ENCODE measurements at regions not wholly inside any gene's neighbourhood (a gene's known extent, or its start where the extent isn't known, plus 50 kb on each side); places are given as distances from the start of the nearest gene placed in this dataset.

GRCh38 chr2:104538077-104538476, 315.8 kb upstream of the POU3F3 start:
- no peaks in the 10 kb centered on the region for H3K27me3 ChIP-seq (ENCODE audit: insufficient read depth, low read depth)
- H3K4me2 ChIP-seq = no peak overlapping the region
- H3K4me3 ChIP-seq (IDR thresholded peaks at IDR 0.05; ENCODE audit: insufficient read depth, low read depth, low read length) = no peak overlapping the region
- no peaks in the 10 kb centered on the region for H3K79me2 ChIP-seq (ENCODE audit: insufficient read depth, low read depth)
- H3K4me1 ChIP-seq (ENCODE audit: low read depth, poor library complexity, severe bottlenecking) = no peaks in the 10 kb centered on the region
- no peak for TF ChIP-seq CTCF (conservative IDR thresholded peaks at IDR 0.05; ENCODE audit: low read depth, low read length)
- H4K20me1 ChIP-seq (ENCODE audit: insufficient read depth) = no peaks in the 10 kb centered on the region
- H3K36me3 ChIP-seq (ENCODE audit: insufficient read depth) = no peaks in the 10 kb centered on the region
- H3K9ac ChIP-seq = no peak overlapping the region
- no peak overlapping the region for H3K27ac ChIP-seq
- no peak overlapping the region for H2AFZ ChIP-seq (ENCODE audit: low read depth)

- no peak for TF ChIP-seq CTCF (conservative IDR thresholded peaks at IDR 0.05; ENCODE audit: low read depth, low read length)
- Histone ChIP-seq H3K36me3 (ENCODE audit: insufficient read depth) (no peaks in the 10 kb centered on the region), H3K27ac (no peak overlapping the region), H3K4me3 (IDR thresholded peaks at IDR 0.05; ENCODE audit: insufficient read depth, low read depth, low read length) (no peak overlapping the region), H3K4me1 (ENCODE audit: low read depth, poor library complexity, severe bottlenecking) (no peaks in the 10 kb centered on the region), H3K79me2 (ENCODE audit: insufficient read depth, low read depth) (no peaks in the 10 kb centered on the region), H3K27me3 (ENCODE audit: insufficient read depth, low read depth) (no peaks in the 10 kb centered on the region), H2AFZ (ENCODE audit: low read depth) (no peak overlapping the region), H3K4me2 (no peak overlapping the region), H4K20me1 (ENCODE audit: insufficient read depth) (no peaks in the 10 kb centered on the region), H3K9ac (no peak overlapping the region)
These were observed 314.3 kb upstream of the POU3F3 start for GRCh38 chr2:104539649-104540048.

- TF ChIP-seq CTCF (conservative IDR thresholded peaks at IDR 0.05; ENCODE audit: low read depth, low read length) = no peak
- Histone ChIP-seq H3K79me2 (ENCODE audit: insufficient read depth, low read depth) (no peaks in the 10 kb centered on the region), H2AFZ (ENCODE audit: low read depth) (no peak overlapping the region), H3K36me3 (ENCODE audit: insufficient read depth) (no peaks in the 10 kb centered on the region), H3K27me3 (ENCODE audit: insufficient read depth, low read depth) (no peaks in the 10 kb centered on the region), H3K4me2 (no peak overlapping the region), H3K9ac (no peak overlapping the region), H3K4me1 (ENCODE audit: low read depth, poor library complexity, severe bottlenecking) (no peaks in the 10 kb centered on the region), H3K27ac (no peak overlapping the region), H4K20me1 (ENCODE audit: insufficient read depth) (no peaks in the 10 kb centered on the region), H3K4me3 (IDR thresholded peaks at IDR 0.05; ENCODE audit: insufficient read depth, low read depth, low read length) (no peak overlapping the region)
These were observed 308.9 kb upstream of the POU3F3 start for GRCh38 chr2:104545055-104545454.

GRCh38 chr2:104546537-104546936, 307.4 kb upstream of the POU3F3 start:
- Histone ChIP-seq H3K4me2 (no peak overlapping the region), H3K27ac (no peak overlapping the region), H2AFZ (ENCODE audit: low read depth) (no peak overlapping the region), H3K4me3 (IDR thresholded peaks at IDR 0.05; ENCODE audit: insufficient read depth, low read depth, low read length) (no peak overlapping the region), H3K9ac (no peak overlapping the region), H4K20me1 (ENCODE audit: insufficient read depth) (no peaks in the 10 kb centered on the region), H3K27me3 (ENCODE audit: insufficient read depth, low read depth) (no peaks in the 10 kb centered on the region), H3K79me2 (ENCODE audit: insufficient read depth, low read depth) (no peaks in the 10 kb centered on the region), H3K36me3 (ENCODE audit: insufficient read depth) (no peaks in the 10 kb centered on the region), H3K4me1 (ENCODE audit: low read depth, poor library complexity, severe bottlenecking) (no peaks in the 10 kb centered on the region)
- no peak for TF ChIP-seq CTCF (conservative IDR thresholded peaks at IDR 0.05; ENCODE audit: low read depth, low read length)

GRCh38 chr2:104547221-104547620, 306.7 kb upstream of the POU3F3 start:
- Histone ChIP-seq H3K4me1 (ENCODE audit: low read depth, poor library complexity, severe bottlenecking) (no peaks in the 10 kb centered on the region), H3K79me2 (ENCODE audit: insufficient read depth, low read depth) (no peaks in the 10 kb centered on the region), H3K4me3 (IDR thresholded peaks at IDR 0.05; ENCODE audit: insufficient read depth, low read depth, low read length) (no peak overlapping the region), H3K4me2 (no peak overlapping the region), H3K27ac (no peak overlapping the region), H4K20me1 (ENCODE audit: insufficient read depth) (no peaks in the 10 kb centered on the region), H3K27me3 (ENCODE audit: insufficient read depth, low read depth) (no peaks in the 10 kb centered on the region), H3K9ac (no peak overlapping the region), H2AFZ (ENCODE audit: low read depth) (no peak overlapping the region), H3K36me3 (ENCODE audit: insufficient read depth) (no peaks in the 10 kb centered on the region)
- no peak for TF ChIP-seq CTCF (conservative IDR thresholded peaks at IDR 0.05; ENCODE audit: low read depth, low read length)
